ENCODE measurements at regions not wholly inside any gene's neighbourhood (a gene's known extent, or its start where the extent isn't known, plus 50 kb on each side); places are given as distances from the start of the nearest gene placed in this dataset.

DNA sequence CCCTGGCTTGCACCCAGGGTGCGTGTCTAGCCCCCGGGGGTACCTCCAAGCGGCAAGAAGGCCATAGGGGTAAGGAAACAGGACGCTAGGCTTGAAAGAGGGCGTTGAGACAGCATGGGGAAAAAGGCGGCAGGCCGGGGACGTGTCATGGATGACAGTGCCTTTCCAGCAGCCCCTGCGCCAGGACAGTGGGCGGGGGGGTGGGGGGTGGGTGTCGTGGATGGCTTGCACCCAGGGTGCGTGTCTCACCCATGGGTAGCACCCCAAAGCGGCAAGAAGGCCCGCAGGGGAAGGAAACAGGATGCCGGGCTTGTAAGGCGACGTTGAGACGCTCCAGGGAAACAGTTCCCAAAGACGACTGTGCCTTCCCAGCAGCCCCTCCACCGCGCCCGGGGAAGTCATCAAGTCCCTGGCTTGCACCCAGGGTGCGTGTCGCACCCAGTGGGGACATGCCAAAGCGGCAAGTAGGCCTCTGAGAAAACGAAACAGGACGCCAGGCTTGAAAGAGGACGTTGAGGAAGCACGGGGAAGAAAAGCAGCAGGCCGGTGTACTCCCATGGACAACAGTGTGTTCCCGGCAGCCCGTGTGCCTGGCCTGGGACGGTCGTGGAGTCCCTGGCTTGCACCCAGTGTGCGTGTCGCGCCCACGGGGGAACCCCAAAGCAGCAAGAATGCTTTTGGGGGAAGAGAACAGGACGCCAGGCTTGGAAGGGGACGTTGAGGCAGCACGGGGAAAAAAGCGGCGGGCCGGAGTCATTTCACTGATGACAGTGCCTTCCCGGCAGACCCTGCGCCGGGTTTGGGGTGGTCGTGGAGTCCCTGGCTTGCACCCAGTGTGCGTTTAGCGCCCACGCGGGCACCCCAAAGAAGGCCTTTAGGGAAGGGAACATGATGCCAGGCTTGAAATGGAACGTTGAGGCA is 163.5 kb upstream of the ALG10B start:
- TF ChIP-seq REST (IDR thresholded peaks at IDR 0.05; ENCODE audit: low read depth), result no peak
- TF ChIP-seq ZBTB7A (IDR thresholded peaks at IDR 0.05; ENCODE audit: low read depth), result no peak
- TF ChIP-seq RAD21 (IDR thresholded peaks at IDR 0.05; ENCODE audit: low read depth), result no peak
- TF ChIP-seq EP300 (IDR thresholded peaks at IDR 0.05; ENCODE audit: borderline replicate concordance), result no peak
- TF ChIP-seq EGR1 (IDR thresholded peaks at IDR 0.05), result no peak
- TF ChIP-seq, protein P1, sequence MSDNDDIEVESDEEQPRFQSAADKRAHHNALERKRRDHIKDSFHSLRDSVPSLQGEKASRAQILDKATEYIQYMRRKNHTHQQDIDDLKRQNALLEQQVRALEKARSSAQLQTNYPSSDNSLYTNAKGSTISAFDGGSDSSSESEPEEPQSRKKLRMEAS (IDR thresholded peaks at IDR 0.05), result no peak
- TF ChIP-seq CEBPB (IDR thresholded peaks at IDR 0.05), result no peak

All from Ishikawa (cell line).